Activated naive CD8-positive, alpha-beta T cell treated with anti-CD3 and anti-CD28 coated beads, Interleukin-2, amount 50 U/mL, for 16 hours (primary cell): ENCODE measurements at regions not wholly inside any gene's neighbourhood (a gene's known extent, or its start where the extent isn't known, plus 50 kb on each side); places are given as distances from the start of the nearest gene placed in this dataset.
"Not testable (repeated sequence)": the region's sequence is repeated elsewhere in the genome, so short reads cannot be mapped to it uniquely, and the experiment has no call there.

ENCODE experiments used
- DNase-seq: peaks from one replicate; pipeline ENCODE4 v3.0.0-alpha.2; 2020; ENCODE audit warnings: low read depth, low spot score

- no peak for DNase-seq
These were observed 56.0 kb upstream of the LRPPRC start for GRCh38 chr2:44051593-44052347.

GRCh38 chr2:44052584-44052983 lies 56.8 kb upstream of the LRPPRC start:
- no peak for DNase-seq

- DNase-seq, result no peak
These were observed 57.3 kb upstream of the LRPPRC start for GRCh38 chr2:44053052-44053451.

- no peak for DNase-seq
These were observed 57.7 kb upstream of the LRPPRC start for GRCh38 chr2:44053456-44053855.

GRCh38 chr2:44055229-44055628 lies 59.4 kb upstream of the LRPPRC start:
- no peak for DNase-seq

- no peak for DNase-seq
These were observed 59.9 kb upstream of the LRPPRC start for GRCh38 chr2:44055664-44056063.

GRCh38 chr2:44056947-44057346 lies 61.2 kb upstream of the LRPPRC start:
- no peak for DNase-seq

GRCh38 chr2:44060286-44060685 lies 64.5 kb upstream of the LRPPRC start:
- DNase-seq, result not testable (repeated sequence)

- no peak for DNase-seq
These were observed 65.2 kb upstream of the LRPPRC start for GRCh38 chr2:44060990-44061389.

- no peak for DNase-seq
These were observed 65.7 kb upstream of the LRPPRC start for GRCh38 chr2:44061469-44061868.

GRCh38 chr2:44061876-44062275 lies 66.1 kb upstream of the LRPPRC start:
- DNase-seq, result no peak

GRCh38 chr2:44063033-44063432 lies 67.2 kb upstream of the LRPPRC start:
- DNase-seq, result no peak

- not testable (repeated sequence) for DNase-seq
These were observed 68.5 kb upstream of the LRPPRC start for GRCh38 chr2:44064281-44064680.

GRCh38 chr2:44067012-44067790 lies 71.4 kb upstream of the LRPPRC start:
- not testable (repeated sequence) for DNase-seq

- DNase-seq, result not testable (repeated sequence)
These were observed 72.0 kb upstream of the LRPPRC start for GRCh38 chr2:44067791-44068181.

GRCh38 chr2:44071454-44072046 lies 75.8 kb upstream of the LRPPRC start:
- no peak for DNase-seq

- not testable (repeated sequence) for DNase-seq
These were observed 77.9 kb upstream of the LRPPRC start for GRCh38 chr2:44073667-44074066.

GRCh38 chr2:44074795-44075194 lies 79.0 kb upstream of the LRPPRC start:
- DNase-seq, result not testable (repeated sequence)

GRCh38 chr2:44075541-44075940 lies 79.8 kb upstream of the LRPPRC start:
- no peak for DNase-seq

GRCh38 chr2:44077942-44078511 lies 82.2 kb upstream of the LRPPRC start:
- DNase-seq, result no peak

- DNase-seq, result no peak
These were observed 83.9 kb upstream of the LRPPRC start for GRCh38 chr2:44079686-44080085.

- DNase-seq, result no peak
These were observed 85.6 kb upstream of the PPM1B start for GRCh38 chr2:44083054-44083453.
